ENCODE measurements at regions not wholly inside any gene's neighbourhood (a gene's known extent, or its start where the extent isn't known, plus 50 kb on each side); places are given as distances from the start of the nearest gene placed in this dataset.

- TF ChIP-seq POLR2A (IDR thresholded peaks at IDR 0.05), result no peak
- TF ChIP-seq CTCF (IDR thresholded peaks at IDR 0.05), result no peak
Measured at GRCh38 chr5:114207615-114208014, 154.3 kb upstream of the KCNN2 start.

Data from right lobe of liver (tissue), 4 donors.